Motor neuron (in vitro differentiated cells): ENCODE measurements at regions not wholly inside any gene's neighbourhood (a gene's known extent, or its start where the extent isn't known, plus 50 kb on each side); places are given as distances from the start of the nearest gene placed in this dataset.

Source experiments
- ATAC-seq, 8 experiments: fragments of 200-7000 bp; cut with Tn5 transposase; replicated peaks in 6 of 8; 2 replicates each; pipeline ENCODE4 v1.8.0; 2021; ENCODE audit warnings: mild to moderate bottlenecking in 8 of 8, moderate library complexity in 8 of 8
- H3K27ac ChIP-seq, 2 donors: fragments of 250-450 bp; sonication (Bioruptor Pico); 2 replicates each; pipeline ENCODE4 v1.9.0; 2021; ENCODE audit warnings: antibody characterized with exemption in 2 of 2, mild to moderate bottlenecking in 2 of 2, moderate library complexity in 1 of 2
- H3K4me1 ChIP-seq, 2 donors: fragments of 250-450 bp; sonication (Bioruptor Pico); replicated peaks in 1 of 2; 2 replicates each; pipeline ENCODE4 v1.6.1; 2021; ENCODE audit warnings: antibody characterized with exemption in 2 of 2, mild to moderate bottlenecking in 2 of 2, moderate library complexity in 1 of 2
- H3K4me3 ChIP-seq, 5 donors: fragments of 250-450 bp; sonication (Bioruptor Pico); 2 replicates each; pipeline ENCODE4 v1.9.0; 2021; ENCODE audit warnings: antibody characterized with exemption in 5 of 5, mild to moderate bottlenecking in 5 of 5, moderate library complexity in 4 of 5
- WGBS, 10 experiments: fragments of 450-650 bp; shearing (Covaris generic); methylation state at CpG; one replicate each; pipeline ENCODE4 v1.0.0; 2022; 5-methylcytosine and 5-hydroxymethylcytosine counted together
- in situ Hi-C, 9 experiments: fragments of 400-800 bp; cut with MboI; loops; one replicate each; pipeline ENCODE4 v1.15.0; 2021; ENCODE audit warnings: low sequenced_read_pairs in 9 of 9, low pct_unique_long_range_greater_than_20kb in 2 of 9; ENCODE audit not compliant: unreplicated experiment in 9 of 9

DNA sequence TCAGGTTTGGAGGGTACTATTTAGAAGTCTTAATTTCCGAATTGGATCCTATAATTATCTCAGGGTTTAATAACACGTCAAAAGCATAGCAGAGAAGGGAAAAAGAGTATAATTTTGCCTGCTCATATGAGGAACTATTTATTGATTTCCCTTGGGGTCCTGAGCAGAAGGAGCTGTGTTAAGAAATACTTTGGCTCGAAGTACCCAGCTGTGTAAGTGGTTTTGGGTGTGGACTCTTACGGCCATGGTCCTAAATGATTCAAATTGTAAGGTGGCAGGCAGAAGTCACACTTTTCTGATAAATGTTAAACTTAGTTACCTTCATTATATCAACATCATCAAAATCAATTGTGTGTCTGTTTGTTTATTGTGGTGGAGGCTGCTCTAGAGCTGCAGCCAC, 190.4 kb downstream of the MTRR start:
- no peak for ATAC-seq
- in situ Hi-C loops = no loop called here
- 58 to 93% (median 83%) methylated on average over 1 to 4 of the region's 4 CpGs; no CpG with 5 or more reads in 2 of the 10 experiments for WGBS, 10 experiments
- Histone ChIP-seq H3K4me3 (no peak overlapping the region), H3K27ac (no peak overlapping the region), H3K4me1 (peaks cover 7 to 9% of the 10 kb centered on the region in 2 donors)

DNA sequence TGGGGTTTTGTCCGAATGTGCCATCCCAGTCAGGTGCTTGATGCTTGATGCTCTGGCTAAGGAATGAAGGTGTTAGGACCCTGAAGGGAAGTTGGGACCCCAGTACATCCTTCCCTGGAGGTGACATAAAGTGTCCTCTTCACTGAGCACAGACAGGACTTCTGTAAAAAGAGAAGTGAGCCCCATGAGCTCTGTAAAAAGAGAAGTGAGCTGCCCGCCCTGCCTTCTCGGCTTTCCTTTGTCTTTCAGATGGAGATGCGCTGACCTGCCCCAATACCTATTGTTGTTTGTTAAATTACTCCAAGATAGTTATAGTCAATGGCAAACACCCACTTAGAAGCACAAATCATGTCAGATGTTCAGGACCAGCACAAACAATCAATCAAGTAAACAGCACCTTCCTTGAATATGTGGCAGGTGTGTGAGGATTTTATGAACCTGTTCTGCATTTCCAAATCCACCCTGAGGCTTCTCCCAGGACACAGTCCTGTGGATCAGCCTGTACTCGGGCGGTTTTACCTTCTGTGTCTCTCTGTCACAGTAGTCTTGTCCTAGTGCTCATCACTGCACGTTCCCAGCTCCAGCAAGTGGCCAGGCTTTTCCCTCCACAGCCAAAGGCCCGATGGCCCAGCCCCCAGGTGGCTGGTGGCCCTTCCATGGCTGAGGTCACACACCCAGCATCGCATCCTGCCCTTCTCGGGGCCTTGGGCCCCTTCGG, 191.4 kb downstream of the MTRR start:
- ATAC-seq = no peak
- H3K27ac ChIP-seq = no peak overlapping the region
- in situ Hi-C loops = no loop called here
- 35 to 87% (median 52%) methylated on average over 1 to 6 of the region's 11 CpGs; no CpG with 5 or more reads in 6 of the 10 experiments for WGBS, 10 experiments
- peaks cover 7 to 9% of the 10 kb centered on the region in 2 donors for H3K4me1 ChIP-seq
- no peak overlapping the region for H3K4me3 ChIP-seq

GRCh38 chr5:8060953-8061429, 192.0 kb downstream of the MTRR start:
- in situ Hi-C loops = no loop called here
- 20 to 85% (median 60%) methylated on average over 1 to 4 of the region's 7 CpGs; no CpG with 5 or more reads in 3 of the 10 experiments for WGBS, 10 experiments
- no peak overlapping the region for H3K27ac ChIP-seq
- ATAC-seq = no peak
- H3K4me1 ChIP-seq = peaks cover 7 to 9% of the 10 kb centered on the region in 2 donors
- no peak overlapping the region for H3K4me3 ChIP-seq

DNA sequence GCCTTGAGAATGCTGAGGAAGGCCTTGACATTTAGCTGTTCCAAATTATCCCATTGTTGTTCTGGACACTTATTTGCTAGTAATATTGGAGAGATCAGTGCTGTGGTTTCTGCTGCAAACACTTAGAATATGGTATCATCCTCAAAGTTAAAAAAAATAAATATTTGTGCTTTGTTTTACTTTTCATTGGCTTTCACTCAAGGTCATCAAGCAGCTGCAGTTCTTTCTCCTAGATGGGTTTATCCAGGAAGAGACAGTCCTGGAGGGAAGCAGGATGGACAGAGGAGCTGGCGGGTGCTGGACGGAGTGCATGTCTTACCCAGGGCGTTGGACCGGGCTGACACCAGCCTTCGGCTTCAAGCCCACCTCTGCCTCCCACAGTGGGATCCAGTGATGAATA, 193.6 kb downstream of the MTRR start:
- H3K4me3 ChIP-seq = no peak overlapping the region
- peaks cover 6 to 7% of the 10 kb centered on the region in 2 donors for H3K4me1 ChIP-seq
- in situ Hi-C loops = no loop called here
- 26 to 100% (median 87%) methylated on average over 1 to 5 of the region's 5 CpGs; no CpG with 5 or more reads in 5 of the 10 experiments for WGBS, 10 experiments
- peak in 1 of 8 experiments; percentile 30 for ATAC-seq
- no peak overlapping the region for H3K27ac ChIP-seq

- in situ Hi-C loops = no loop called here
- Histone ChIP-seq H3K4me1 (no peaks in the 10 kb centered on the region), H3K4me3 (no peak overlapping the region), H3K27ac (no peak overlapping the region)
- 0 to 100% (median 60%) methylated on average over 1 of the region's 1 CpG; no CpG with 5 or more reads in 3 of the 10 experiments for WGBS, 10 experiments
- ATAC-seq = no peak
These were observed 199.1 kb downstream of the MTRR start for GRCh38 chr5:8068078-8068477.

DNA sequence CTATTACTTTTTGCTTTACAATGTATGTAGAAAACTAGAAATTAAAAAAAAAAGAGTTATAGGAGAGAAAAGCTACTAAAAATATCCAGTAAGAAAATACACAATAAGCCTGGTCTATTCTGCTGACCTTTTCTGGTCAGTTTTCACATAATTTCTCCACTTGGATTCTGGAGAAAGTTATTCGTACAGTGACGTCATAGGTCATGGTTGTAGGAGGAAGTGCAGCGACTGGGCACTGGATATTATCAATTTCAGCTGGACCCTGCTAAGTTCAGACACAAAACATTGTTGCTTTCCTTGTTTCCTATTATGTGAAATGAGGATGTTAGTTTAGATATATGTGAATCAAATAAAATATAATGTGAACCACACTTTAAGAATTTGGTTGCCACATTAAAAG, 201.2 kb downstream of the MTRR start:
- Histone ChIP-seq H3K4me3 (no peak overlapping the region), H3K27ac (no peak overlapping the region), H3K4me1 (no peaks in the 10 kb centered on the region)
- in situ Hi-C loops = no loop called here
- WGBS, 10 experiments = 0 to 92% (median 72%) methylated on average over 1 to 3 of the region's 3 CpGs; no CpG with 5 or more reads in 1 of the 10 experiments
- no peak for ATAC-seq

- ATAC-seq = peak in 1 of 8 experiments; percentile 15
- Histone ChIP-seq H3K27ac (no peak overlapping the region), H3K4me3 (no peak overlapping the region), H3K4me1 (no peaks in the 10 kb centered on the region)
- in situ Hi-C loops = no loop called here
- WGBS, 10 experiments = 0 to 100% (median 84%) methylated on average over 1 to 4 of the region's 4 CpGs
These were observed 210.1 kb downstream of the MTRR start for GRCh38 chr5:8079056-8079455.

DNA sequence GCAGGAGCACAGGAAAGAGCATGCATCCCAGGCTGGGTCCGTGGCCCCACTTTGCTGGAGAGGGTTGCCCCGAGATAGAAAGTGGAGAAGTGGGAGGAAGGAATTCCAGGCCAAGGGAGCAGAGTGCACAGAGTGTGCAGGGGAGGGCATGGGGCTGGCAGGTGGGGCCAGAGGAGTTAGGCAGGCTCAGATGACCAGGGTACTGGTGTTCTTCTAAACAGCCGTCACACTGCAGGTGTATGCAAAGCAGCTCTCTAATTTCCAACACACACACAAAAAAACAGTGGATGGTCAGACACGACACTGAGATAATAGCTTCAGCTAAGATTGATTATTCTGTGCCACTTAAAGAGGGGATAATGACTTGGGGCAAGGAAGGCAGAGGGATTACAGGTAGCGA, 212.2 kb downstream of the MTRR start:
- ATAC-seq = no peak
- H3K27ac ChIP-seq = no peak overlapping the region
- WGBS, 10 experiments = 10 to 60% (median 40%) methylated on average over 1 to 2 of the region's 5 CpGs; no CpG with 5 or more reads in 6 of the 10 experiments

DNA sequence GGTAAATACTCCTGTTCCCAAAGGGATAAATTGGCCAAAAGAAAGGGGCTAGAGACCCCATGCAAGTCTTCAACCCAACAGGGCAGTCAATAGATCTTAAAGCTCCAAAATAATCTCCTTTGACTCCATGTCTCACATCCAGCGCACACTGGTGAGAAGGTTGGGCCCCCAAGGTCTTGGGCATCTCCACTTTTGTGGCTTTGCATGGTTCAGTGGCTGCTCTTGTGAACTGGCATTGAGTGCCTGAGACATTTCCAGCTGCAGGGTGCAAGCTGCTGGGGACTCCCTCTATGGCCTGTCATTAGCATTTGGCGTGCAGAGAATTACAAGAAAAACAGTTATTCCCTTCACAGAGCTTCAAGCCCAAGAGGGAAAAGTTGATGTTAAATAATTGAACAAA, 224.7 kb downstream of the MTRR start:
- in situ Hi-C loops = no loop called here
- no peak overlapping the region for H3K4me3 ChIP-seq
- no peaks in the 10 kb centered on the region for H3K4me1 ChIP-seq
- no peak overlapping the region for H3K27ac ChIP-seq
- 8 to 100% (median 80%) methylated on average over 1 to 2 of the region's 2 CpGs; no CpG with 5 or more reads in 1 of the 10 experiments for WGBS, 10 experiments
- no peak for ATAC-seq

More for the DNA sequence above, 212.2 kb downstream of the MTRR start:
- in situ Hi-C loops = no loop called here
- Histone ChIP-seq H3K4me1 (no peaks in the 10 kb centered on the region), H3K4me3 (no peak overlapping the region)

DNA sequence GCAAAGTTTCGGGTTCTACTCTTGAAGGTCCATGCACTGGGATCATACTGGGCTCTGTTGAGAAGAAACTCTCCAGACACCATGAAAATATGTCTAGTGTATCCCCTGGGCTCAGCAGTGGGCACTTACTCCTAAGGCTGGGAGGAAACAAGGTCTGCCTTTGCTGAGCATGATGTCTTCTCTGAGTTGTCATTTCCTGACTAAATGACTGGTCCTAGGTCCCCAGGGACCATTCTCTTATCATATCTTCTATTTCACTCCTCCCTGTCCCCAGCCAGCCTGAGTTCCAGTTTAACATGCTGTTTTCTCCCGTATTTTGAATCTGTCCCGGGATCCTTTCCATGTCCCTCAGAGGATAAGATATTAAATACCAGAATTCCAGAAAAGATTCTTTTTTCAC, 225.4 kb downstream of the MTRR start:
- H3K4me3 ChIP-seq = no peak overlapping the region
- in situ Hi-C loops = no loop called here
- no peak for ATAC-seq
- H3K4me1 ChIP-seq = no peaks in the 10 kb centered on the region
- WGBS, 10 experiments = 32 to 100% (median 83%) methylated on average over 1 to 3 of the region's 3 CpGs; no CpG with 5 or more reads in 3 of the 10 experiments
- H3K27ac ChIP-seq = no peak overlapping the region

- in situ Hi-C loops = no loop called here
- WGBS, 10 experiments = 20 to 100% (median 83%) methylated on average over 1 to 3 of the region's 3 CpGs; no CpG with 5 or more reads in 2 of the 10 experiments
- no peak for ATAC-seq
- no peaks in the 10 kb centered on the region for H3K4me1 ChIP-seq
- no peak overlapping the region for H3K4me3 ChIP-seq
- no peak overlapping the region for H3K27ac ChIP-seq
These were observed 228.2 kb downstream of the MTRR start for GRCh38 chr5:8097146-8097545.

GRCh38 chr5:8098081-8098480, 229.1 kb downstream of the MTRR start:
- no peak for ATAC-seq
- 13 to 100% (median 88%) methylated on average over 1 to 2 of the region's 2 CpGs; no CpG with 5 or more reads in 1 of the 10 experiments for WGBS, 10 experiments
- Histone ChIP-seq H3K27ac (no peak overlapping the region), H3K4me3 (no peak overlapping the region), H3K4me1 (no peaks in the 10 kb centered on the region)
- in situ Hi-C loops = no loop called here

- H3K4me3 ChIP-seq = no peak overlapping the region
- 7 to 90% (median 63%) methylated on average over 1 of the region's 1 CpG; no CpG with 5 or more reads in 1 of the 10 experiments for WGBS, 10 experiments
- no peaks in the 10 kb centered on the region for H3K4me1 ChIP-seq
- H3K27ac ChIP-seq = no peak overlapping the region
- ATAC-seq = no peak
- in situ Hi-C loops = no loop called here
These were observed 233.8 kb downstream of the MTRR start for GRCh38 chr5:8102714-8103113.
